NCI-H526 (cell line): ENCODE measurements at regions not wholly inside any gene's neighbourhood (a gene's known extent, or its start where the extent isn't known, plus 50 kb on each side); places are given as distances from the start of the nearest gene placed in this dataset.

Experiments used
- DNase-seq, 2 experiments: peaks; one replicate each; lab custom pipeline; 2025; lab: John Stamatoyannopoulos, UW

DNA sequence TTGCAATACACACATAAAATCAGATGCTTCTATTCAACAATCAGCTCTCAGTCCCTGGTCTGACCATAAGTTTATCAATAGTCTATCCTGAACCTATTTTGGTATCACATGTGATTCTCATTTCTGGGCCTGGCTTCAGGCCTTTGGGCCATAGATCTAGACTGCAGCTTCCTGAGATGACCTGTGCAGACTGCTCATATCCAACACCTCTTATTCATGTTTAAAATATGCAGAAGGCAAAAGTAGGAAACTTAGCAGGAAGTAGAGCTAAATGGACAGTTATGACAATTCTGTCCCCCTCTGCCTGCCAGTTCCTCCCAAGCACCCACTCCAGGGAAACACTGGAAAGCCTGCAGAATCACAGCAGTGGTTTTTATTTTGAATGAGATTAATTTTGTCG, 53.3 kb downstream of the C7orf25 start:
- no peak for DNase-seq

GRCh38 chr7:42856605-42856987, 55.3 kb downstream of the C7orf25 start:
- DNase-seq: no peak

DNA sequence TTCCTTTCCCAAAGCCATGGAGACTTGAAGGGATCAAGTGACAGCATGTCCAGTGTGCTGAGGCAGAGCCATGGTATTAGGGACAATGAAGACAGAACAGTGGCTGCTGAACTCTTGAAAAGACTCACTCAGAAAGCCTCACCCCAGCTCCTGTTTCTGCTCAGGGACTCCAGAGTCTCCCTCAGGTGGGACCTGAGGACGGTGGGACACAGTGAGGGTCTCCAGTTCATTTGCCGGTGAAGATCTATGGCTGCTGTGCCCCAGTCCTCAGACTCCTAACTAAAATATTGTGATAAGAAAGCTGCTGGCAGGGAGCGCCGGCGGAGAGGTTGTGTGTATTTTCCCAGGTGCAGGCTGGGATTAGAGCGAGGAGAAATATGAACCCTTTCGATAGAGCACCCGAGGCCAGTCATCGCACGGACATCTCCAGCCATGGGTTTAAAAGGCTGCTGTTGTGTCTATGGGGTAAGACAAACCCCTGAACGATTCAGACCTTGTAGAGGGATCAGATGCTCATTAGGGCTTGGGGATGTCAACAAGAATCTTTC, 57.2 kb downstream of the C7orf25 start:
- DNase-seq: no peak

GRCh38 chr7:42852531-42852930, 59.3 kb downstream of the C7orf25 start:
- no peak for DNase-seq

DNA sequence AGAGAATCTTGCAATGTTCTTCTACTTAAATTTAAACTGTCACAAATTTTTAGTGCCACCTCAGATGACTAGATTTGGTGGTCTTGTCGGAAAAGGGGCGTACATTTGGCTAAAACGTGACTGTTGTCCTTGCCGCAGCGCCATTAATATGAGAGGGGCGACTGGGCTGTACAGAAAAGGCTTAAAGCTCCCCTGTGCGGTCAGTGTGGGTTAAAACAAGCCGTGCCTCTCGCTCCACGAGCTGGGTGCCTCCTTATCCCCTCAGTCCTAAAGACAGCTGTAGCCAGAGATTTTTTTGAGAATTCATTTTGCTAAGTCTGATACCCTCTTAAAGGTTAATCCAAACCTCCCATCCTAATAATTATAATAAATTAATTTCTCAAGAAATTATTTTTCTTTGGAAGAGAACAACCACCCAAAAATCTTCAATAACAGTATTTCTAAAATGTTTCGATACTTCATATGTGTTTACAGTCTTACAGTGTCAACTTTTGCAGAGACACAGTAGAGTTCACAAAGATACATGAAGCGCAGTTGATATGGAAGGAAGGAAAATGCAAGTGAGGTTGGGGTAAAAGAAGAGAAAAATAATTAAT, 68.6 kb downstream of the C7orf25 start:
- DNase-seq: peak in 1 of 2 experiments; percentile 67

GRCh38 chr7:42834676-42835075, 77.2 kb downstream of the C7orf25 start:
- DNase-seq: no peak

- DNase-seq: no peak
These were observed 78.5 kb downstream of the C7orf25 start for GRCh38 chr7:42833411-42833810.

- no peak for DNase-seq
These were observed 79.2 kb downstream of the C7orf25 start for GRCh38 chr7:42832667-42833066.

DNA sequence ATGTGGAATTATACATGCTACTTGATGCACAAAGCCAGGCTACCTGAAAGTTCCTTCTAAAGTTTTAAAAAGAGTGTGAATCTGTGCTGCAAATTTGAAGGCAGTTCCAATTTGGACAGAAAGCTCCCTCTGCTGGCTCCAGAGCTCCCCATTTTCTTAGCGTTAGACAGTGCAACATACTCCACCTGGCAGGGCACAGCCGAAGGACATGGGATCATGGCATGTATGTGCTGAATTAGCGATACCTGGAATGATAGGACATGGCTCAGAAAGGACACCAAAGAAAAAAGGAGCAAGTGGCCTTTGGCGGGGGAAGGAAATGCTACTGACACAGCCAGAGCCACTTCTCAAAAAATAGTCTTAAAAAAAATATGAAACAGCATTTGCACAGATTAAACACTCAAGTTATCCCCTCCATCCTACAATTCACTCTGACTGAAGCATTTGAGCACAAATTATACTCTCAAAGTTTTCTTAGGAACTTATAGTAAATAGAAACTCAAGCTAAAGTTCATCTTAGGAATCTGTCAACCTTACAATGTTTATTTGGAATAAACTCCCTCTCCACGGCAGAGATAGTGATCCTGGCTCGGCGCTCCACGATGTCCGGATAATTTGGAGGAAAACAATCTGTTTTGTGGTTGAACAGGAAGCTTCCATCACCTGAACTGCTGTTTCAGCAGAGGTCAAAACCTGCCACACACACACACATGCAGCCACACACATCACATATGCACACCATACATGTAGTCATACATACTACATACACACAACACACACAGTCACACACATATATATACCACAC, 80.0 kb downstream of the C7orf25 start:
- DNase-seq: peak in 1 of 2 experiments; percentile 20

- DNase-seq: no peak
These were observed 80.7 kb downstream of the C7orf25 start for GRCh38 chr7:42831006-42831717.

- DNase-seq: no peak
These were observed 99.1 kb downstream of the C7orf25 start for GRCh38 chr7:42812779-42813178.

- no peak for DNase-seq
These were observed 106.3 kb downstream of the C7orf25 start for GRCh38 chr7:42805601-42806000.

GRCh38 chr7:42794673-42795072, 117.2 kb downstream of the C7orf25 start:
- DNase-seq: no peak

DNA sequence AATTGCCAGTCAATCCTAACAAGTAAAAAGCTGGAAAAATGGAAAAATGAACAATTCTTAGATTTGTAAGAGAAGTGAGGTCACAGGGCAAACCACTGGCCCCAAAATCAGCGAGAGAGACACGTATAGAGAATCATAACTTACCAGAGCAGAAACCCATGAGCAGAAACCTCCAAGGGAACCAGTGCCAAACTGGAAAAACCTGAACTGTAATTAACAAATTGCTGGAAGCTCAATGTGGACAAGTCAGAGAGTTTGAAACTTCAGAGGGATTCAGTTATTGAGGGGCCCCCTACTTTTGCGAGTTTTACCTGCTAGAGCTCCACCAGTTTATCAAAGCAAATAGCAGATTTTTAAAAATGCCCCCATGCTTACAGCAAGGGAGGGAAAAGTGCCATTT, 119.0 kb downstream of the C7orf25 start:
- no peak for DNase-seq

GRCh38 chr7:42790196-42790595, 121.7 kb downstream of the C7orf25 start:
- DNase-seq: no peak

GRCh38 chr7:42774436-42774835, 137.4 kb downstream of the C7orf25 start:
- DNase-seq: no peak

DNA sequence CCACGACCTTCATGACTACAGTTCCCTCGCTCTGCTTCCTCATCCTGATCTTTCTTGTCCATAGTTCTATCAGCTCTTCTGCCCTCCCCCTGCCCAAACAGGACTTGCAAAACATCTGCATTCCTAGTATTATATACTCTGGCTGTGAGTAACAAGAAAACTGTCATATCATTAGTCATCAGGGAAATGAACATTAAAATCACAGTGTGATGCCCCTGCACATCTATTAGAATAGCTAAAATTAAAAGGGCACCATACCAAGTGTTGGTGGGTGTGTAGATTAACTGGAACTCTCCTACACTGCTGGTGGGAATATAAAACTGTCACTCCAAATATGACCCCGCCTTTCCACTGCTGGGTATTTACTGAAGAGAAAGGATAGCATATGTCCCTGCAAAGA, 141.8 kb downstream of the C7orf25 start:
- DNase-seq: no peak

DNA sequence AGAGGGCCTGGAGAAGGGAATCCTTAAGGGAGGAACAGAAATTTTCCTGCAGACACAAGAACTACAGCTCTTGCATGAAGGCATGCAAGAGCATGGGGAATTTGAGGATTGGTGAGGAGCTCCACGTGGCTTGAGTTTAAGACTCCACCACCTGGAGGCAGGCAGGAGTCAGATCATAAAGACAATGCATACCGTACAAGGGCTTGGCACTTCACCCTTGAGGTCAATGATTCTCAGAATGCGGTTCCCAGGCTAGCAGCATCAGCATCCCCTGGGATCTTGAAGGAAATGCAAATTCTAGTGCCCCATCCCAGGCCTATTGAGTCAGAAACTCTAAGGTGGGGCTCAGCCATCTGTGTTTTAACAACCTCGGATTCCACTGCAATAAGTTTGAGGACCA, 143.8 kb downstream of the C7orf25 start:
- no peak for DNase-seq

DNA sequence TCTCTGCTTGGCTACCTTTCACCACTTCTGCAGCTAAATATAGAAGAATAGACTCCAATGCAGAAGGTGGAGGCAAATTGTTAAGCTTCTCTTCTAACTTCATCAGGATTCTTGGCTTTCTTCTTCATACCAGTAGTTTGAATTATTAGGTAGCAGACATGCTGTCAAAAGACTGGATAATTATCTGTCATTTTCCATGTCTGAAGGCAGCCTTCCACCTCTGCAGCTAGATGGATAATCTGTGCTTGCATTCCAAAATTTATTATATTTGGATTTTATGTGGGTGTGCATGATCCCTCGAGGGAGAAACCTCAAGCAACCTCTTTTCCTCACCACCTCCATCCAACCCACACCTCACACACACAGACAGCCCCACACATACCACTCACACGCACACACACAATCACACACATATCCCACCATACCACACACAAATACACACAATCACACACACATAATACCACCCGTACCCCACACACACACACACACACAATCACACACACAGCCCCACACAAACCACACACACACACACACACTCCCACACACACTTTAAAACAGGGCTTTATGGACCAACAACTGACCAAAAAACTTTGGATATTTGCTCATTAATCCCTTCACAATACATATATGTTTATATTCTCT, 145.0 kb downstream of the C7orf25 start:
- no peak for DNase-seq

- no peak for DNase-seq
These were observed 145.9 kb downstream of the C7orf25 start for GRCh38 chr7:42765931-42766330.

- no peak for DNase-seq
These were observed 148.7 kb downstream of the C7orf25 start for GRCh38 chr7:42763137-42763551.

GRCh38 chr7:42761486-42761885, 150.4 kb downstream of the C7orf25 start:
- DNase-seq: no peak
